WTC11 (cell line): ENCODE measurements at regions not wholly inside any gene's neighbourhood (a gene's known extent, or its start where the extent isn't known, plus 50 kb on each side); places are given as distances from the start of the nearest gene placed in this dataset.

ENCODE experiments used
- CREB1 ChIP-seq: sonication (generic); formaldehyde crosslinking; IDR thresholded peaks from 2 replicates; pipeline ENCODE4 v1.8.0; 2023; ENCODE audit warnings: mild to moderate bottlenecking, missing genetic modification reagents
- CREM ChIP-seq: sonication (generic); formaldehyde crosslinking; IDR thresholded peaks from 2 replicates; pipeline ENCODE4 v1.8.1; 2022; ENCODE audit warnings: mild to moderate bottlenecking, missing genetic modification reagents, moderate library complexity
- GABPB1 ChIP-seq: sonication (generic); formaldehyde crosslinking; IDR thresholded peaks from 2 replicates; pipeline ENCODE4 v1.8.1; 2023; ENCODE audit warnings: mild to moderate bottlenecking, missing genetic modification reagents
- MXD4 ChIP-seq: fragments of 250-450 bp; sonication (Bioruptor Pico); IDR thresholded peaks from 2 replicates; pipeline ENCODE4 v1.8.0; 2021; ENCODE audit warnings: mild to moderate bottlenecking, moderate library complexity, borderline replicate concordance
- TEAD4 ChIP-seq: sonication (generic); formaldehyde crosslinking; IDR thresholded peaks from 2 replicates; pipeline ENCODE4 v1.8.0; 2022; ENCODE audit warnings: mild to moderate bottlenecking, missing genetic modification reagents
- TF ChIP-seq, protein P1 (sequence below): sonication (generic); formaldehyde crosslinking; IDR thresholded peaks from 2 replicates; pipeline ENCODE4 v1.8.1; 2023; ENCODE audit warnings: mild to moderate bottlenecking, moderate library complexity, missing genetic modification reagents
- TF ChIP-seq, protein P2 (sequence below): sonication (generic); formaldehyde crosslinking; IDR thresholded peaks from 2 replicates; pipeline ENCODE4 v1.8.0; 2022; ENCODE audit warnings: mild to moderate bottlenecking, missing genetic modification reagents
- TF ChIP-seq, protein P3 (sequence below): sonication (generic); formaldehyde crosslinking; IDR thresholded peaks from 2 replicates; pipeline ENCODE4 v1.8.0; 2022; ENCODE audit warnings: mild to moderate bottlenecking, missing genetic modification reagents
- TF ChIP-seq, protein P4 (sequence below): fragments of 200-600 bp; IDR thresholded peaks from 2 replicates; pipeline ENCODE4 v1.8.0; 2022; ENCODE audit warnings: antibody characterized with exemption
- TF ChIP-seq, protein P5 (sequence below): sonication (generic); formaldehyde crosslinking; IDR thresholded peaks from 2 replicates; pipeline ENCODE4 v1.8.1; 2023; ENCODE audit warnings: mild to moderate bottlenecking, missing genetic modification reagents, moderate library complexity

DNA sequence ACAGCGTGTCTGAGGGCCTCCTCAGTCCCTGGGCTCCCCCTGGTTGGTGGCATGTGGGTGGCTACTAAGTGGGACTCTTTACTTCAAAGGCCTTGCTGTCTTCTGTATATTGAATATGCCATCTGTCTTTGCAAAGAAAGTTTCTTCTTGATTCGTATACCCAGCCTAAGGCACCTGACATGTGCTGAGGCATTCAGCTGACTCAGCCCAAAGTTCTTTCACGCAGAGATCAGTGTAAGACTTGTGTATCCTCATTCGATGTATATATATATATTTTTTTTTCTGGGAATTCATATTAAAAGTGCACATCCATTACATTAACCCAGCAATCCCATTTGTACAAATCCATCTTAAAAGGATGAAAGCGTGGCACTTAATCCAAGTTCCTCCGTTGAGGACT, 115.1 kb upstream of the PMEPA1 start:
- TF ChIP-seq GABPB1 (CRISPR knock-in tag) (no peak), TEAD4 (CRISPR knock-in tag) (no peak), MXD4 (no peak), CREB1 (CRISPR knock-in tag) (no peak), CREM (CRISPR knock-in tag) (no peak)
- TF ChIP-seq, protein P1, sequence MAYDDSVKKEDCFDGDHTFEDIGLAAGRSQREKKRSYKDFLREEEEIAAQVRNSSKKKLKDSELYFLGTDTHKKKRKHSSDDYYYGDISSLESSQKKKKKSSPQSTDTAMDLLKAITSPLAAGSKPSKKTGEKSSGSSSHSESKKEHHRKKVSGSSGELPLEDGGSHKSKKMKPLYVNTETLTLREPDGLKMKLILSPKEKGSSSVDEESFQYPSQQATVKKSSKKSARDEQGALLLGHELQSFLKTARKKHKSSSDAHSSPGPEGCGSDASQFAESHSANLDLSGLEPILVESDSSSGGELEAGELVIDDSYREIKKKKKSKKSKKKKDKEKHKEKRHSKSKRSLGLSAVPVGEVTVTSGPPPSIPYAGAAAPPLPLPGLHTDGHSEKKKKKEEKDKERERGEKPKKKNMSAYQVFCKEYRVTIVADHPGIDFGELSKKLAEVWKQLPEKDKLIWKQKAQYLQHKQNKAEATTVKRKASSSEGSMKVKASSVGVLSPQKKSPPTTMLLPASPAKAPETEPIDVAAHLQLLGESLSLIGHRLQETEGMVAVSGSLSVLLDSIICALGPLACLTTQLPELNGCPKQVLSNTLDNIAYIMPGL (CRISPR knock-in tag): no peak
- TF ChIP-seq, protein P2, sequence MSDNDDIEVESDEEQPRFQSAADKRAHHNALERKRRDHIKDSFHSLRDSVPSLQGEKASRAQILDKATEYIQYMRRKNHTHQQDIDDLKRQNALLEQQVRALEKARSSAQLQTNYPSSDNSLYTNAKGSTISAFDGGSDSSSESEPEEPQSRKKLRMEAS (CRISPR knock-in tag): no peak
- TF ChIP-seq, protein P3, sequence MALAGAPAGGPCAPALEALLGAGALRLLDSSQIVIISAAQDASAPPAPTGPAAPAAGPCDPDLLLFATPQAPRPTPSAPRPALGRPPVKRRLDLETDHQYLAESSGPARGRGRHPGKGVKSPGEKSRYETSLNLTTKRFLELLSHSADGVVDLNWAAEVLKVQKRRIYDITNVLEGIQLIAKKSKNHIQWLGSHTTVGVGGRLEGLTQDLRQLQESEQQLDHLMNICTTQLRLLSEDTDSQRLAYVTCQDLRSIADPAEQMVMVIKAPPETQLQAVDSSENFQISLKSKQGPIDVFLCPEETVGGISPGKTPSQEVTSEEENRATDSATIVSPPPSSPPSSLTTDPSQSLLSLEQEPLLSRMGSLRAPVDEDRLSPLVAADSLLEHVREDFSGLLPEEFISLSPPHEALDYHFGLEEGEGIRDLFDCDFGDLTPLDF: no peak
- TF ChIP-seq, protein P4, sequence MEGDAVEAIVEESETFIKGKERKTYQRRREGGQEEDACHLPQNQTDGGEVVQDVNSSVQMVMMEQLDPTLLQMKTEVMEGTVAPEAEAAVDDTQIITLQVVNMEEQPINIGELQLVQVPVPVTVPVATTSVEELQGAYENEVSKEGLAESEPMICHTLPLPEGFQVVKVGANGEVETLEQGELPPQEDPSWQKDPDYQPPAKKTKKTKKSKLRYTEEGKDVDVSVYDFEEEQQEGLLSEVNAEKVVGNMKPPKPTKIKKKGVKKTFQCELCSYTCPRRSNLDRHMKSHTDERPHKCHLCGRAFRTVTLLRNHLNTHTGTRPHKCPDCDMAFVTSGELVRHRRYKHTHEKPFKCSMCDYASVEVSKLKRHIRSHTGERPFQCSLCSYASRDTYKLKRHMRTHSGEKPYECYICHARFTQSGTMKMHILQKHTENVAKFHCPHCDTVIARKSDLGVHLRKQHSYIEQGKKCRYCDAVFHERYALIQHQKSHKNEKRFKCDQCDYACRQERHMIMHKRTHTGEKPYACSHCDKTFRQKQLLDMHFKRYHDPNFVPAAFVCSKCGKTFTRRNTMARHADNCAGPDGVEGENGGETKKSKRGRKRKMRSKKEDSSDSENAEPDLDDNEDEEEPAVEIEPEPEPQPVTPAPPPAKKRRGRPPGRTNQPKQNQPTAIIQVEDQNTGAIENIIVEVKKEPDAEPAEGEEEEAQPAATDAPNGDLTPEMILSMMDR: no peak
- TF ChIP-seq, protein P5, sequence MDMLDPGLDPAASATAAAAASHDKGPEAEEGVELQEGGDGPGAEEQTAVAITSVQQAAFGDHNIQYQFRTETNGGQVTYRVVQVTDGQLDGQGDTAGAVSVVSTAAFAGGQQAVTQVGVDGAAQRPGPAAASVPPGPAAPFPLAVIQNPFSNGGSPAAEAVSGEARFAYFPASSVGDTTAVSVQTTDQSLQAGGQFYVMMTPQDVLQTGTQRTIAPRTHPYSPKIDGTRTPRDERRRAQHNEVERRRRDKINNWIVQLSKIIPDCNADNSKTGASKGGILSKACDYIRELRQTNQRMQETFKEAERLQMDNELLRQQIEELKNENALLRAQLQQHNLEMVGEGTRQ (CRISPR knock-in tag): no peak
